ENCODE measurements at regions not wholly inside any gene's neighbourhood (a gene's known extent, or its start where the extent isn't known, plus 50 kb on each side); places are given as distances from the start of the nearest gene placed in this dataset.

- H3K36me3 Mint-ChIP-seq = no peaks in the 10 kb centered on the region
- peaks cover 50% of the 10 kb centered on the region for H4K20me1 ChIP-seq (ENCODE audit: low read depth)
- no peaks in the 10 kb centered on the region for H3K9me3 ChIP-seq (ENCODE audit: low read depth)
- no peak overlapping the region for H3K4me2 ChIP-seq
- H3F3A ChIP-seq (ENCODE audit: low read depth) = no peaks in the 10 kb centered on the region
- no peak overlapping the region for H3K27ac Mint-ChIP-seq
- H3K9ac ChIP-seq = no peak overlapping the region
- no peak overlapping the region for H3K27ac ChIP-seq
- no peaks in the 10 kb centered on the region for H3K27me3 Mint-ChIP-seq (ENCODE audit: insufficient read depth, low read depth)
- no peak for TF ChIP-seq EZH2 (IDR thresholded peaks at IDR 0.05)
- no peak for TF ChIP-seq EZH2phosphoT487 (IDR thresholded peaks at IDR 0.05)
- no peaks in the 10 kb centered on the region for H3K4me1 ChIP-seq
- H3K36me3 ChIP-seq = no peaks in the 10 kb centered on the region
- no peaks in the 10 kb centered on the region for H3K9me3 Mint-ChIP-seq
- H3K4me1 Mint-ChIP-seq = peaks cover 6% of the 10 kb centered on the region
- no peak for DNase-seq (ENCODE audit: low spot score)
- H3K27me3 ChIP-seq = no peaks in the 10 kb centered on the region
- H3K4me3 Mint-ChIP-seq = no peak overlapping the region
- H2AFZ ChIP-seq (replicated peaks) = no peak overlapping the region
- no peak overlapping the region for H3K4me3 ChIP-seq
- H3K79me2 ChIP-seq (ENCODE audit: low read depth) = peaks cover 15% of the 10 kb centered on the region
These were observed 207.4 kb downstream of the CEP135 start for GRCh38 chr4:56156141-56156540.

GRCh38 chr4:56155432-56155831 lies 206.7 kb downstream of the CEP135 start:
- Mint-ChIP-seq H3K4me1 (peaks cover 6% of the 10 kb centered on the region), H3K9me3 (no peaks in the 10 kb centered on the region), H3K36me3 (no peaks in the 10 kb centered on the region), H3K4me3 (no peak overlapping the region), H3K27me3 (ENCODE audit: insufficient read depth, low read depth) (no peaks in the 10 kb centered on the region), H3K27ac (no peak overlapping the region)
- H3K27ac ChIP-seq = no peak overlapping the region
- H2AFZ ChIP-seq (replicated peaks) = no peak overlapping the region
- H3K4me2 ChIP-seq = no peak overlapping the region
- no peak overlapping the region for H3K9ac ChIP-seq
- DNase-seq (ENCODE audit: low spot score) = no peak
- peaks cover 15% of the 10 kb centered on the region for H3K79me2 ChIP-seq (ENCODE audit: low read depth)
- no peaks in the 10 kb centered on the region for H3K27me3 ChIP-seq
- peaks cover 54% of the 10 kb centered on the region for H4K20me1 ChIP-seq (ENCODE audit: low read depth)
- H3F3A ChIP-seq (ENCODE audit: low read depth) = no peaks in the 10 kb centered on the region
- H3K36me3 ChIP-seq = no peaks in the 10 kb centered on the region
- no peaks in the 10 kb centered on the region for H3K4me1 ChIP-seq
- no peaks in the 10 kb centered on the region for H3K9me3 ChIP-seq (ENCODE audit: low read depth)
- no peak overlapping the region for H3K4me3 ChIP-seq
- TF ChIP-seq EZH2phosphoT487 (IDR thresholded peaks at IDR 0.05) = no peak
- TF ChIP-seq EZH2 (IDR thresholded peaks at IDR 0.05) = no peak
- TF ChIP-seq CTCF (IDR thresholded peaks at IDR 0.05) = no peak

GRCh38 chr4:56149591-56149990 lies 200.8 kb downstream of the CEP135 start:
- Histone ChIP-seq H3K4me1 (peaks cover 4% of the 10 kb centered on the region), H3K9ac (no peak overlapping the region), H3K9me3 (ENCODE audit: low read depth) (no peaks in the 10 kb centered on the region), H3K27me3 (no peaks in the 10 kb centered on the region), H3K36me3 (no peaks in the 10 kb centered on the region), H3K27ac (no peak overlapping the region), H2AFZ (replicated peaks) (no peak overlapping the region), H4K20me1 (ENCODE audit: low read depth) (peaks cover 49% of the 10 kb centered on the region), H3K4me2 (no peak overlapping the region), H3K79me2 (ENCODE audit: low read depth) (peaks cover 27% of the 10 kb centered on the region), H3F3A (ENCODE audit: low read depth) (no peaks in the 10 kb centered on the region), H3K4me3 (no peak overlapping the region)
- Mint-ChIP-seq H3K4me1 (peaks cover 3% of the 10 kb centered on the region), H3K4me3 (no peak overlapping the region), H3K36me3 (no peaks in the 10 kb centered on the region), H3K9me3 (no peaks in the 10 kb centered on the region), H3K27me3 (ENCODE audit: insufficient read depth, low read depth) (no peaks in the 10 kb centered on the region), H3K27ac (no peak overlapping the region)
- TF ChIP-seq CTCF (IDR thresholded peaks at IDR 0.05) = no peak
- no peak for TF ChIP-seq EZH2 (IDR thresholded peaks at IDR 0.05)
- TF ChIP-seq EZH2phosphoT487 (IDR thresholded peaks at IDR 0.05) = no peak
- no peak for DNase-seq (ENCODE audit: low spot score)

DNA sequence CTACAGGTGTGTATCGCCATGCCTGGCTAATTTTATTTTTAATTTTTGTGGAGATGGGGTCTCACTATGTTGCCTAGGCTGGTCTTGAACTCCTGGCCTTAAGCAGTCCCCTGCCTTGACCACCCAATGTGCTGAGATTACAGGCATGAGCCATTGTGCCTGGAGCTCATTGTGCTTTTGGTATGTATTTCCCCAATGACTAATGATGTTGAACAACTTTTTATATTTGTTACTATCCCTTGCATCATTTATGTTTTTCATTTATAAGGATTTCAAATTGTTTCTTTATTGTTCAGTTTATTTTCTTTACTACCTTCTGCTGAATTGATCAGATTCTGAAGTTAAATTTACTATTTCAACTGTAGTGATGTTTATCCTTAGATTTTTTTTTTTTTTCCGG lies 199.7 kb downstream of the CEP135 start:
- H3K4me1 ChIP-seq = peaks cover 4% of the 10 kb centered on the region
- H3F3A ChIP-seq (ENCODE audit: low read depth) = no peaks in the 10 kb centered on the region
- peaks cover 33% of the 10 kb centered on the region for H3K79me2 ChIP-seq (ENCODE audit: low read depth)
- no peak for TF ChIP-seq CTCF (IDR thresholded peaks at IDR 0.05)
- no peak for TF ChIP-seq EZH2 (IDR thresholded peaks at IDR 0.05)
- no peak for TF ChIP-seq EZH2phosphoT487 (IDR thresholded peaks at IDR 0.05)
- no peak overlapping the region for H3K4me3 Mint-ChIP-seq
- H3K27me3 Mint-ChIP-seq (ENCODE audit: insufficient read depth, low read depth) = no peaks in the 10 kb centered on the region
- H3K36me3 ChIP-seq = no peaks in the 10 kb centered on the region
- no peaks in the 10 kb centered on the region for H3K9me3 Mint-ChIP-seq
- H4K20me1 ChIP-seq (ENCODE audit: low read depth) = peaks cover 54% of the 10 kb centered on the region
- H3K4me1 Mint-ChIP-seq = peaks cover 3% of the 10 kb centered on the region
- no peaks in the 10 kb centered on the region for H3K27me3 ChIP-seq
- no peak overlapping the region for H3K4me2 ChIP-seq
- H3K9ac ChIP-seq = no peak overlapping the region
- no peak for DNase-seq (ENCODE audit: low spot score)
- no peaks in the 10 kb centered on the region for H3K9me3 ChIP-seq (ENCODE audit: low read depth)
- no peak overlapping the region for H3K27ac ChIP-seq
- peaks cover 3% of the 10 kb centered on the region for H3K36me3 Mint-ChIP-seq
- H3K27ac Mint-ChIP-seq = no peak overlapping the region
- no peak overlapping the region for H2AFZ ChIP-seq (replicated peaks)
- H3K4me3 ChIP-seq = no peak overlapping the region
